Endothelial cell of umbilical vein (primary cell): ENCODE measurements at regions not wholly inside any gene's neighbourhood (a gene's known extent, or its start where the extent isn't known, plus 50 kb on each side); places are given as distances from the start of the nearest gene placed in this dataset.

Experiments used
- BruUV-seq: library from RNA; stranded (reverse); fragments of 400-500 nt; replicated peaks from 2 replicates; lab custom pipeline; 2021; lab: Mats Ljungman, UMichigan
- CTCF ChIA-PET: fragments of 300-600, 350-600 bp; sonication (Branson Sonifier 250); formaldehyde crosslinking; loops from one replicate; lab custom pipeline; 2021; ENCODE audit warnings: antibody characterized with exemption, inconsistent platforms; lab: Charles Lee
- POLR2A ChIA-PET: fragments of 300-600, 350-600 bp; sonication (Branson Sonifier 250); formaldehyde crosslinking; loops from one replicate; lab custom pipeline; 2021; ENCODE audit warnings: antibody characterized with exemption, inconsistent platforms; lab: Charles Lee
- DNase-seq: peaks from one replicate; pipeline ENCODE4 v3.0.0-alpha.2; 2011; ENCODE audit warnings: low read depth, low spot score
- FAIRE-seq: peaks from 2 replicates; lab custom pipeline; 2011; peaks lifted over from hg19 to GRCh38; lab: Jason Lieb, UNC
- H2AFZ ChIP-seq: 2 replicates; pipeline ENCODE4 v1.6.0; 2012; ENCODE audit warnings: low read depth, low read length, control low read depth, inconsistent platforms
- H3K27ac ChIP-seq: 2 replicates; pipeline ENCODE4 v1.5.1; 2011; ENCODE audit warnings: low read depth, mild to moderate bottlenecking, control low read depth, low read length, moderate library complexity; ENCODE audit not compliant: insufficient read depth
- H3K27me3 ChIP-seq, 2 experiments: 2 replicates each; pipeline versions ENCODE4 v1.6.0 to v1.6.1; 2011; ENCODE audit warnings: low read length in 2 of 2, mixed read lengths in 1 of 2; ENCODE audit not compliant: control insufficient read depth in 2 of 2, insufficient read depth in 2 of 2
- H3K36me3 ChIP-seq, 2 experiments: 2 replicates in 1 of 2; 3 replicates in 1 of 2; pipeline ENCODE4 v1.5.1; 2011; ENCODE audit warnings: low read length in 2 of 2, mild to moderate bottlenecking in 1 of 2, moderate library complexity in 1 of 2; ENCODE audit not compliant: control insufficient read depth in 2 of 2, insufficient read depth in 2 of 2; ENCODE audit errors: extremely low read depth in 1 of 2
- H3K4me1 ChIP-seq: 3 replicates; pipeline ENCODE4 v1.5.1; 2011; ENCODE audit warnings: mild to moderate bottlenecking, low read length; ENCODE audit not compliant: control insufficient read depth, insufficient read depth; ENCODE audit errors: extremely low read depth
- H3K4me2 ChIP-seq: 2 replicates; pipeline ENCODE4 v1.6.1; 2011; ENCODE audit warnings: low read length, control low read depth, mixed read lengths; ENCODE audit not compliant: insufficient read depth
- H3K4me3 ChIP-seq, 3 experiments: fragments of 200-600 bp in 1 of 3; sonication (generic), shearing (Covaris generic) in 1 of 3; replicated peaks in 1 of 3; 2 replicates each; pipeline ENCODE4 v1.5.1; 2011 to 2016; ENCODE audit warnings: control low read depth in 3 of 3, low read length in 3 of 3, mild to moderate bottlenecking in 2 of 3, inconsistent platforms in 1 of 3, low read depth in 1 of 3, moderate library complexity in 1 of 3; ENCODE audit not compliant: insufficient read depth in 1 of 3
- H3K79me2 ChIP-seq: 2 replicates; pipeline ENCODE4 v1.6.0; 2012; ENCODE audit warnings: low read length, inconsistent platforms; ENCODE audit not compliant: control insufficient read depth, insufficient read depth
- H3K9ac ChIP-seq: replicated peaks from 2 replicates; pipeline ENCODE3; 2011; ENCODE audit warnings: low read length, control low read depth; ENCODE audit not compliant: insufficient read depth; ENCODE audit errors: extremely low read depth
- H3K9me1 ChIP-seq: replicated peaks from 3 replicates; pipeline ENCODE4 v1.6.0; 2011; ENCODE audit warnings: mild to moderate bottlenecking, low read length; ENCODE audit not compliant: control insufficient read depth, insufficient read depth; ENCODE audit errors: extremely low read depth
- H3K9me3 ChIP-seq: replicated peaks from 2 replicates; pipeline ENCODE4 v1.5.1; 2012; ENCODE audit warnings: low read length, inconsistent platforms; ENCODE audit not compliant: control insufficient read depth, insufficient read depth
- H4K20me1 ChIP-seq: replicated peaks from 2 replicates; pipeline ENCODE3; 2011; ENCODE audit warnings: mild to moderate bottlenecking, low read length; ENCODE audit not compliant: control insufficient read depth, insufficient read depth; ENCODE audit errors: extremely low read depth
- CTCF ChIP-seq, 2 donors: IDR thresholded peaks; 1 replicate in 1 of 2; 2 replicates in 1 of 2; pipeline ENCODE4 v1.5.1; 2011; ENCODE audit warnings: low read length in 2 of 2, mild to moderate bottlenecking in 2 of 2, moderate library complexity in 2 of 2, control low read depth in 1 of 2, inconsistent platforms in 1 of 2, low read depth in 1 of 2; ENCODE audit not compliant: insufficient read depth in 1 of 2; ENCODE audit errors: extremely low read depth in 1 of 2
- EZH2 ChIP-seq: IDR thresholded peaks from 2 replicates; pipeline ENCODE4 v1.6.1; 2012; ENCODE audit warnings: borderline replicate concordance, low read depth, mild to moderate bottlenecking, moderate library complexity, low read length, inconsistent platforms; ENCODE audit not compliant: severe bottlenecking
- FOS ChIP-seq: IDR thresholded peaks from 2 replicates; pipeline ENCODE4 v1.6.1; 2011; ENCODE audit warnings: mild to moderate bottlenecking, low read length, moderate library complexity, borderline replicate concordance; ENCODE audit not compliant: insufficient read depth
- GATA2 ChIP-seq: IDR thresholded peaks from 2 replicates; pipeline ENCODE4 v1.7.0; 2011; ENCODE audit warnings: low read depth, mild to moderate bottlenecking, moderate library complexity, mixed read lengths, low read length; ENCODE audit not compliant: insufficient read length, insufficient read depth
- JUN ChIP-seq: IDR thresholded peaks from 2 replicates; pipeline ENCODE4 v1.6.1; 2011; ENCODE audit warnings: borderline replicate concordance, low read depth; ENCODE audit not compliant: insufficient read length, insufficient read depth
- MYC ChIP-seq: IDR thresholded peaks from one replicate; pipeline ENCODE4 v1.6.1; 2011; ENCODE audit warnings: mild to moderate bottlenecking, low read depth, low read length
- POLR2A ChIP-seq: IDR thresholded peaks from 2 replicates; pipeline ENCODE4 v1.6.1; 2012; ENCODE audit warnings: low read depth, mild to moderate bottlenecking, control low read depth, low read length
- POLR2AphosphoS5 ChIP-seq: IDR thresholded peaks from 2 replicates; pipeline ENCODE4 v1.6.1; 2012; ENCODE audit warnings: low read depth, mild to moderate bottlenecking, control low read depth, low read length, moderate library complexity; ENCODE audit not compliant: insufficient read depth
- dilution Hi-C: fragments of 300-500 bp; cut with MboI; formaldehyde crosslinking; loops from one replicate; pipeline ENCODE4 v1.15.0; 2019; ENCODE audit warnings: low sequenced_read_pairs; ENCODE audit not compliant: extremely low pct_ligation_motif_present
- intact Hi-C: fragments of 100-400 bp; cut with micrococcal nuclease; formaldehyde crosslinking; loops from one replicate; pipeline ENCODE4 v1.10.0; 2022
- TF ChIP-seq, protein P1 (sequence below): IDR thresholded peaks from 2 replicates; pipeline ENCODE4 v1.6.1; 2011; ENCODE audit not compliant: insufficient read depth, insufficient read length

- H3K4me2 ChIP-seq = no peak overlapping the region
These were observed 180.5 kb upstream of the RBPJ start for GRCh38 chr4:26140150-26140898.

More at GRCh38 chr4:26140150-26140898, 180.5 kb upstream of the RBPJ start:
- no peak overlapping the region for H3K9ac ChIP-seq
- no peak for FAIRE-seq
- ChIA-PET POLR2A (no interaction called here), CTCF (no interaction called here)
- no peaks in the 10 kb centered on the region for H4K20me1 ChIP-seq
- no peaks in the 10 kb centered on the region for H3K9me3 ChIP-seq
- TF ChIP-seq, protein P1, sequence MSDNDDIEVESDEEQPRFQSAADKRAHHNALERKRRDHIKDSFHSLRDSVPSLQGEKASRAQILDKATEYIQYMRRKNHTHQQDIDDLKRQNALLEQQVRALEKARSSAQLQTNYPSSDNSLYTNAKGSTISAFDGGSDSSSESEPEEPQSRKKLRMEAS = no peak
- TF ChIP-seq POLR2A (no peak), POLR2AphosphoS5 (no peak), CTCF (IDR thresholded peaks at IDR 0.05; ENCODE audit: extremely low read depth in 1 of 2, insufficient read depth in 1 of 2, low read depth in 1 of 2, low read length in 2 of 2) (no peak), GATA2 (no peak), JUN (no peak), FOS (no peak), MYC (no peak), EZH2 (no peak)
- H3K79me2 ChIP-seq = no peaks in the 10 kb centered on the region
- H3K36me3 ChIP-seq = no peaks in the 10 kb centered on the region
- H3K9me1 ChIP-seq = no peaks in the 10 kb centered on the region
- no peaks in the 10 kb centered on the region for H3K27me3 ChIP-seq
- DNase-seq = no peak
- H3K4me1 ChIP-seq = no peaks in the 10 kb centered on the region
- BruUV-seq = no TSS peak
- no peak overlapping the region for H3K4me3 ChIP-seq
- no peak overlapping the region for H2AFZ ChIP-seq
- intact Hi-C loops (no loop called here), dilution Hi-C loops (no loop called here)
- no peak overlapping the region for H3K27ac ChIP-seq
